CD4-positive, alpha-beta memory T cell (primary cell): ENCODE measurements at regions not wholly inside any gene's neighbourhood (a gene's known extent, or its start where the extent isn't known, plus 50 kb on each side); places are given as distances from the start of the nearest gene placed in this dataset.
A peak's percentile ranks its signal among the peaks of the same experiment; 100 is the strongest.

Source experiments
- CTCF ChIA-PET: fragments of 350-600 bp; sonication (Branson Sonifier 250); formaldehyde crosslinking; loops from one replicate; lab custom pipeline; 2021; ENCODE audit warnings: inconsistent platforms; ENCODE audit not compliant: partially characterized antibody; lab: Charles Lee
- POLR2A ChIA-PET: fragments of 350-600 bp; sonication (Branson Sonifier 250); formaldehyde crosslinking; loops from one replicate; lab custom pipeline; 2021; ENCODE audit not compliant: partially characterized antibody; lab: Charles Lee
- DNase-seq, 5 donors: peaks; one replicate each; pipeline versions ENCODE4 v3.0.0 to v3.0.0-alpha.2; 2020 to 2022; ENCODE audit warnings: mixed read lengths in 1 of 5
- H3K27ac ChIP-seq: one replicate; pipeline ENCODE4 v1.7.0; 2013; ENCODE audit warnings: low read depth, low read length
- H3K27me3 ChIP-seq: 2 replicates; pipeline ENCODE4 v1.7.0; 2013; ENCODE audit warnings: mild to moderate bottlenecking, low read length, moderate library complexity; ENCODE audit not compliant: insufficient read depth
- H3K36me3 ChIP-seq: 2 replicates; pipeline ENCODE4 v1.7.0; 2013; ENCODE audit warnings: mild to moderate bottlenecking, low read length, moderate library complexity; ENCODE audit not compliant: insufficient read depth
- H3K4me1 ChIP-seq: 2 replicates; pipeline ENCODE4 v1.7.0; 2013; ENCODE audit warnings: mild to moderate bottlenecking, low read length, moderate library complexity; ENCODE audit not compliant: insufficient read depth
- H3K4me3 ChIP-seq, 2 donors: one replicate each; pipeline ENCODE4 v1.7.0; 2013; ENCODE audit warnings: low read length in 2 of 2, mild to moderate bottlenecking in 1 of 2
- H3K9me3 ChIP-seq, 2 donors: one replicate each; pipeline ENCODE4 v1.7.0; 2013; ENCODE audit warnings: low read length in 2 of 2, control low read depth in 1 of 2; ENCODE audit not compliant: control insufficient read depth in 1 of 2
- H3K27ac Mint-ChIP-seq, 7 donors: one replicate each; pipeline ENCODE4 v1.8.0; 2020 to 2021; ENCODE audit warnings: mixed read lengths in 7 of 7, mild to moderate bottlenecking in 6 of 7, inconsistent platforms in 3 of 7, moderate library complexity in 3 of 7
- H3K27me3 Mint-ChIP-seq, 2 donors: one replicate each; pipeline ENCODE4 v1.8.0; 2020 to 2021; ENCODE audit warnings: mixed read lengths in 2 of 2
- H3K36me3 Mint-ChIP-seq, 2 donors: one replicate each; pipeline ENCODE4 v1.8.0; 2020 to 2021; ENCODE audit warnings: mixed read lengths in 2 of 2, inconsistent platforms in 1 of 2, mild to moderate bottlenecking in 1 of 2
- H3K4me1 Mint-ChIP-seq, 4 donors: one replicate each; pipeline ENCODE4 v1.8.0; 2020 to 2021; ENCODE audit warnings: mixed read lengths in 4 of 4, mild to moderate bottlenecking in 1 of 4
- H3K4me3 Mint-ChIP-seq, 8 donors: one replicate each; pipeline ENCODE4 v1.8.0; 2020 to 2021; ENCODE audit warnings: mixed read lengths in 8 of 8, mild to moderate bottlenecking in 7 of 8, moderate library complexity in 6 of 8, inconsistent platforms in 3 of 8
- H3K9me3 Mint-ChIP-seq, 8 donors: one replicate each; pipeline ENCODE4 v1.8.0; 2020 to 2021; ENCODE audit warnings: mixed read lengths in 8 of 8, mild to moderate bottlenecking in 5 of 8, inconsistent platforms in 3 of 8, moderate library complexity in 1 of 8
- intact Hi-C: fragments of 100-400 bp; cut with micrococcal nuclease; formaldehyde crosslinking; loops from one replicate; pipeline ENCODE4 v1.15.1; 2023

DNA sequence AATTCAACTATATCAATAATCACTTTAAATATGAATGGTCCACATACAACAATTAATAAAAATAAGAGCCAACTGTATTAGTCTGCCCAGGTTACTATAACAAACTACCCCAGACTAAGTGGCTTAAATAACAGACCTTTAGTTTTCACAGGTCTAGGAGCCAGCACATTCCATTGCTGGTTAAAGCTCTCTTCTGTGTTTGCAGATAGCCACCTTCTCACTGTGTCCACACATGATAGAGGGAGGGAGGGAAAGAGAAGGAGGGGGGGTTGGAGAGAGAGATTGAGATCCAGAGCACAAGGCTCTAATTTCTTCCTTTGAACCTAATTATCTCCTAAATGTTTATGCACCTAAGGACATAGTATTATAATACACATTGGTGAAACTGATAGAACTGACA is 267.8 kb upstream of the NXPH2 start:
- H3K36me3 ChIP-seq = no peaks in the 10 kb centered on the region
- DNase-seq = no peak
- H3K4me3 Mint-ChIP-seq = no peak overlapping the region
- no peaks in the 10 kb centered on the region for H3K4me1 ChIP-seq
- no peak overlapping the region for H3K27ac ChIP-seq
- H3K9me3 Mint-ChIP-seq = peaks cover 0 to 15% (median 3%) of the 10 kb centered on the region in 8 donors
- intact Hi-C loops = no loop called here
- H3K4me3 ChIP-seq = no peak overlapping the region
- H3K27me3 Mint-ChIP-seq = no peaks in the 10 kb centered on the region
- H3K36me3 Mint-ChIP-seq = no peaks in the 10 kb centered on the region
- no peaks in the 10 kb centered on the region for H3K27me3 ChIP-seq
- ChIA-PET POLR2A (no interaction called here), CTCF (no interaction called here)
- H3K4me1 Mint-ChIP-seq = no peaks in the 10 kb centered on the region
- no peaks in the 10 kb centered on the region for H3K9me3 ChIP-seq
- H3K27ac Mint-ChIP-seq = no peak overlapping the region

DNA sequence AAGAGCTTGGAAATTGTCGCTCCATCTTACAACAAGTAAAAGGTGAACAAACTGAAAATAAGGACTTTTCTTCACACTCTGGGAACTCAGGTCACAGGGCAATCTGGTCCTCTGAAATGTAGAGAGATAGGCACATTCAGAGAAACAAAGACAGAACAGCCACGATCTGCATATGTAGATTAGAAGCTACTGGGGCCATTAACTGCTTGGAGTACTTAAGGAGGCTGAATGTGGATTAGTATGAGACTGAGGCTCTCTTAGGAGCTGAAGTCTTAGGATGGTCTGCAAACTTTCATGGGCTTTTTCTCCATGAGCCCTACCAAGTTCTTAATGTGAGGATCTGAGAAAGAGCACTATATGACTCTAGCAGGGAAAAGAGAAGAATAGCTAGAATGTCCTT is 265.3 kb upstream of the NXPH2 start:
- no peak overlapping the region for H3K27ac ChIP-seq
- intact Hi-C loops = no loop called here
- ChIA-PET POLR2A (no interaction called here), CTCF (no interaction called here)
- no peaks in the 10 kb centered on the region for H3K27me3 Mint-ChIP-seq
- H3K36me3 ChIP-seq = no peaks in the 10 kb centered on the region
- H3K9me3 ChIP-seq = no peaks in the 10 kb centered on the region
- H3K9me3 Mint-ChIP-seq = peaks cover 0 to 16% (median 4%) of the 10 kb centered on the region in 8 donors
- H3K36me3 Mint-ChIP-seq = no peaks in the 10 kb centered on the region
- no peak for DNase-seq
- H3K4me1 ChIP-seq = no peaks in the 10 kb centered on the region
- H3K27ac Mint-ChIP-seq = no peak overlapping the region
- no peak overlapping the region for H3K4me3 ChIP-seq
- no peaks in the 10 kb centered on the region for H3K27me3 ChIP-seq
- no peak overlapping the region for H3K4me3 Mint-ChIP-seq
- no peaks in the 10 kb centered on the region for H3K4me1 Mint-ChIP-seq

DNA sequence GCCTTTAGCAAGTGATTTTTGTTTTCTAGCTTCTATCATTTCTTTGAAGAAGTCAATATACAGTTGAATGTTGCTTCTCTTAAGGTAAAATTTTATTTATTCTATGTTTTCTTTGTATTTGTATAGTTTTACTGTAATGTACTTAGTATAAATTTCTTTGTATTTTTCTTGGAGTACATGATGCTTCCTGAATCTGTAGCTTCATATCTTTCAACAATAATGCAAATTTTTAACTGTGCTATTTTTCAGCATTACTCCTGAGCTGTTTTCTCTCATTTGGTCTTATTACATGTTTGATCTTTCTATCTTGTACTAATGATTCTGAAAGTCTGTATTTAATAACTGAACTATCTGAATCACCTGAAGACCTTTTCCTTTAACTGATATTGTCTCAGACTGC is 253.9 kb upstream of the NXPH2 start:
- Mint-ChIP-seq H3K36me3 (no peaks in the 10 kb centered on the region), H3K4me3 (no peak overlapping the region), H3K27me3 (no peaks in the 10 kb centered on the region), H3K9me3 (peaks cover 0 to 10% (median 1%) of the 10 kb centered on the region in 8 donors), H3K27ac (no peak overlapping the region), H3K4me1 (no peaks in the 10 kb centered on the region)
- intact Hi-C loops = no loop called here
- Histone ChIP-seq H3K4me3 (no peak overlapping the region), H3K27me3 (no peaks in the 10 kb centered on the region), H3K27ac (no peak overlapping the region), H3K36me3 (no peaks in the 10 kb centered on the region), H3K9me3 (no peaks in the 10 kb centered on the region), H3K4me1 (no peaks in the 10 kb centered on the region)
- CTCF ChIA-PET = no interaction called here
- no peak for DNase-seq
- POLR2A ChIA-PET = no interaction called here

DNA sequence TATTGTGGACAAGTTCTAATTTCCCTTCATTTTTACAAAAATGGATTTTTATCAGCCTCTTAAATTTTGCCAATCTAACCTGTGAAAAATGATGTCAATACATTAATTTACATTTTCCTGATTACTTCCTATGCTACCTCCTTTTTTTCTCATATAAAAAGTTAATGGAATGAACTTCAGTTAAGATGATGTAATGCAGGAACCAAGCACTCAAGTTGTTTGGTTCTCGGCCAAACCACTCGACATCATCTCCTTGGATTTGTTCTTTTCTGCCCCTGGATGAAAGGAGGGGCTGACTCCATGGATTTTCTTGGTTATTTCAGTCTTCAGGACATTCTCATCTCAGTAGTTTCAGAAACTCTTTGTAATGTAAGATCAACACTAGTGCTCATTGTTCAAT is 253.1 kb upstream of the NXPH2 start:
- Histone ChIP-seq H3K4me1 (no peaks in the 10 kb centered on the region), H3K27me3 (no peaks in the 10 kb centered on the region), H3K27ac (no peak overlapping the region), H3K4me3 (no peak overlapping the region), H3K36me3 (no peaks in the 10 kb centered on the region), H3K9me3 (no peaks in the 10 kb centered on the region)
- Mint-ChIP-seq H3K4me3 (no peak overlapping the region), H3K36me3 (no peaks in the 10 kb centered on the region), H3K4me1 (no peaks in the 10 kb centered on the region), H3K27me3 (no peaks in the 10 kb centered on the region), H3K9me3 (peaks cover 0 to 14% (median 4%) of the 10 kb centered on the region in 8 donors), H3K27ac (no peak overlapping the region)
- POLR2A ChIA-PET = no interaction called here
- CTCF ChIA-PET = no interaction called here
- DNase-seq = no peak
- intact Hi-C loops = no loop called here

DNA sequence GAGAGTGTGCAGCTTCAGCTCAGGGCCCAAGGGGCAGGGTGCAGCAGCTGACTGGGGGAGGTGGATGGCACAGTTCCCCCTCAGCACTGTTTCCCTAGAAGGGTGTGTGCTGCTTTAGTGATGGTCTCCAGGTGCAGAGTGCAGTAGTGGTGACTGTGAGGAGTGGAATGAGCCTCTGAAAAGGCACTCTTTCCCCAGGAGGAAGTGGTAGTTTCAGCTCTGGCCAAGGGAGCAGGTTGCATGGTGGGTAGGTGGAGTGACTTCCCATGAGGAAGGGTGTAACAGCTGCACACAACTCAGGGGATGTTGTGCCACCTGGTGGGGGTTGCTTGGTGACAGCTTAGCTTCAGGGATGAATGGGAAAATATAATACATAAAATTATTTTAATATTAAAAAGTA is 251.5 kb upstream of the NXPH2 start:
- no peaks in the 10 kb centered on the region for H3K36me3 ChIP-seq
- H3K4me1 ChIP-seq = no peaks in the 10 kb centered on the region
- DNase-seq = no peak
- no peak overlapping the region for H3K27ac ChIP-seq
- H3K4me3 ChIP-seq = no peak overlapping the region
- ChIA-PET POLR2A (no interaction called here), CTCF (no interaction called here)
- Mint-ChIP-seq H3K27ac (no peak overlapping the region), H3K27me3 (no peaks in the 10 kb centered on the region), H3K4me1 (no peaks in the 10 kb centered on the region), H3K4me3 (no peak overlapping the region), H3K9me3 (peaks cover 0 to 18% (median 5%) of the 10 kb centered on the region in 8 donors), H3K36me3 (no peaks in the 10 kb centered on the region)
- no peaks in the 10 kb centered on the region for H3K9me3 ChIP-seq
- intact Hi-C loops = no loop called here
- H3K27me3 ChIP-seq = no peaks in the 10 kb centered on the region

DNA sequence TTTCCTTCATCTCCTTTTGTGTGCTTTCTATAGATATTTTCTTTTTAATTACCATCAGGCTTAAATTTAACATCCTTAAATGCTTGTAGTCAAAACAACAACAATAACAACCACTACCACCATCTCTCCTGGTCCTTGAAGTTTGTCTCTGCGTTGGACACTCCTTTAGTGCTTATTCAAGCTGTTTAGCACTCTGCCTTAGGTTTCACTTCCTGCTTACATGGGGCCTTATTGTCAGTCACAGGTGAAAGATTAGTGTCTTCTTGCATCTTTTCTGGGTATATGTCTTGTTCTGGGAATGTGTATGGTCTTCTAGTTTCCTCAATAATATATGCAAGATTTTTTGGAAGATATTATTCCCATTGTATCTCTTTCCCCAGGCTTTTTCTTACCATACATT is 240.1 kb upstream of the NXPH2 start:
- H3K9me3 Mint-ChIP-seq = peaks cover 5 to 28% (median 18%) of the 10 kb centered on the region in 8 donors
- intact Hi-C loops = no loop called here
- DNase-seq = no peak

DNA sequence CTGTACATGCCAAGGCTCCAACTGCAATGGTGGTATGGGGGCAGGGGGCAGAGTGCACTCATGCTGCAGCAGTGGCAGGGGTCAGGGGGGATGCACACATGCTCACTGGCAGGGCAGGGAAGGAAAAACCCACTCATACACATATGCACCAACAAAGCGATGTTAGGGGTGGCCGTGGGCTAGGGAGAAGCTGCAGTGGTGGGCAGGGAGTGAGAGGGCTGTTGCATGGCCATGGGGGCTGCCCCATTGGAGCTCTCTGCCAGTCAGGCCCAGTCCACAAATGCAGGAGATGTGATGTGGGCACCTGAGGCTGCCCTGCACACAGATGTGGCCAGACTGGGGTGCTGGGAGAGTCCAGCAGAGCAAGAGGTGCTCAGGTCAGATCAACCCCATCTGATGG is 238.1 kb upstream of the NXPH2 start:
- H3K4me1 Mint-ChIP-seq = no peaks in the 10 kb centered on the region
- Histone ChIP-seq H3K27me3 (no peaks in the 10 kb centered on the region), H3K4me3 (no peak overlapping the region), H3K9me3 (no peaks in the 10 kb centered on the region), H3K4me1 (no peaks in the 10 kb centered on the region), H3K36me3 (no peaks in the 10 kb centered on the region), H3K27ac (no peak overlapping the region)
- ChIA-PET CTCF (no interaction called here), POLR2A (no interaction called here)
- no peaks in the 10 kb centered on the region for H3K27me3 Mint-ChIP-seq
- intact Hi-C loops = no loop called here
- no peak overlapping the region for H3K4me3 Mint-ChIP-seq
- DNase-seq = no peak
- no peak overlapping the region for H3K27ac Mint-ChIP-seq
- H3K36me3 Mint-ChIP-seq = no peaks in the 10 kb centered on the region
- H3K9me3 Mint-ChIP-seq = peaks cover 8 to 31% (median 20%) of the 10 kb centered on the region in 8 donors

More for the DNA sequence above, 240.1 kb upstream of the NXPH2 start:
- H3K4me1 ChIP-seq = no peaks in the 10 kb centered on the region
- H3K36me3 ChIP-seq = no peaks in the 10 kb centered on the region
- ChIA-PET POLR2A (no interaction called here), CTCF (no interaction called here)
- H3K36me3 Mint-ChIP-seq = no peaks in the 10 kb centered on the region
- no peaks in the 10 kb centered on the region for H3K9me3 ChIP-seq
- no peaks in the 10 kb centered on the region for H3K27me3 Mint-ChIP-seq
- H3K4me3 ChIP-seq = no peak overlapping the region
- no peak overlapping the region for H3K4me3 Mint-ChIP-seq
- H3K27ac Mint-ChIP-seq = peak overlapping the region in 1 of 7 donors; percentile 9
- no peaks in the 10 kb centered on the region for H3K4me1 Mint-ChIP-seq
- H3K27me3 ChIP-seq = no peaks in the 10 kb centered on the region
- H3K27ac ChIP-seq = no peak overlapping the region

DNA sequence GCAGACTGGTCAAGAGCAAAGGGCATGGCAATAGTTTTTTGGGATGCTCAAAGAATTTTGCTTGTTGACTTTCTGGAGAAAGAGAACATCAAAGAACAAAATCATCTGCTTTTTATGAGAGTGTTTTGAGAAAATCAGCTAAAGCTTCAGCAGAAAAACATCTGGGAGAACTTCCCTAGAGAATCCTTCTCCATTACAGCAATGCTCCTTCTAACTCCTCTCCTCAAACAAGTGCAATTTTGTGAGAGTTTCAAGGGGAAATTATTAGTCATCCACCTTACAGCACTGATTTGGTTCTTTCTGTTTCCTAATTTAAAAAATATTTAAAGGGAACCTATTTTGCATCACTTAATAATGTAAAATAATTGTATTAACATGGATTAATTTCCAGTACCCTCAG is 226.9 kb upstream of the NXPH2 start:
- H3K9me3 Mint-ChIP-seq = peaks cover 2 to 9% (median 5%) of the 10 kb centered on the region in 8 donors
- Histone ChIP-seq H3K9me3 (no peaks in the 10 kb centered on the region), H3K36me3 (no peaks in the 10 kb centered on the region), H3K27me3 (no peaks in the 10 kb centered on the region), H3K27ac (no peak overlapping the region), H3K4me1 (no peaks in the 10 kb centered on the region), H3K4me3 (no peak overlapping the region)
- no peaks in the 10 kb centered on the region for H3K27me3 Mint-ChIP-seq
- ChIA-PET POLR2A (no interaction called here), CTCF (no interaction called here)
- no peak overlapping the region for H3K27ac Mint-ChIP-seq
- intact Hi-C loops = no loop called here
- H3K4me3 Mint-ChIP-seq = no peak overlapping the region
- no peaks in the 10 kb centered on the region for H3K4me1 Mint-ChIP-seq
- DNase-seq = no peak
- H3K36me3 Mint-ChIP-seq = no peaks in the 10 kb centered on the region
